ENCODE measurements at regions not wholly inside any gene's neighbourhood (a gene's known extent, or its start where the extent isn't known, plus 50 kb on each side); places are given as distances from the start of the nearest gene placed in this dataset.

- H3K27me3 ChIP-seq (replicated peaks in 1 of 4; ENCODE audit: control extremely low read depth in 1 of 4, control insufficient read depth in 3 of 4, insufficient read depth in 4 of 4, low read length in 3 of 4): no peaks in the 10 kb centered on the region
- no peak overlapping the region for H3K27ac ChIP-seq (ENCODE audit: low read length in 2 of 2)
- intact Hi-C loops (cut with micrococcal nuclease): no loop called here
- H3K9ac ChIP-seq (ENCODE audit: low read length): no peak overlapping the region
- ATAC-seq (ENCODE audit: low read depth) (no peak), DNase-seq (no peak)
- H3K36me3 ChIP-seq (replicated peaks in 1 of 2; ENCODE audit: control extremely low read depth in 1 of 2, control insufficient read depth in 1 of 2, extremely low read depth in 1 of 2, insufficient read depth in 2 of 2, low read length in 1 of 2): no peaks in the 10 kb centered on the region
- Mint-ChIP-seq H3K27me3 (peaks cover 9% of the 10 kb centered on the region), H3K27ac (no peak overlapping the region), H3K4me1 (peaks cover 12% of the 10 kb centered on the region), H3K9me3 (ENCODE audit: insufficient read depth) (no peaks in the 10 kb centered on the region), H3K4me3 (no peak overlapping the region)
- no peak overlapping the region for H2AFZ ChIP-seq (ENCODE audit: insufficient read depth, low read depth, low read length, poor library complexity, severe bottlenecking)
- peaks cover 0 to 23% (median 0%) of the 10 kb centered on the region in 3 donors for H3K9me3 ChIP-seq (ENCODE audit: control extremely low read depth in 1 of 3, control insufficient read depth in 2 of 3, insufficient read depth in 1 of 3, low read length in 2 of 3)
- TF ChIP-seq EZH2 (IDR thresholded peaks at IDR 0.05; ENCODE audit: borderline replicate concordance, insufficient read depth, low read depth, low read length, poor library complexity, severe bottlenecking): no peak
- TF ChIP-seq, protein P1, sequence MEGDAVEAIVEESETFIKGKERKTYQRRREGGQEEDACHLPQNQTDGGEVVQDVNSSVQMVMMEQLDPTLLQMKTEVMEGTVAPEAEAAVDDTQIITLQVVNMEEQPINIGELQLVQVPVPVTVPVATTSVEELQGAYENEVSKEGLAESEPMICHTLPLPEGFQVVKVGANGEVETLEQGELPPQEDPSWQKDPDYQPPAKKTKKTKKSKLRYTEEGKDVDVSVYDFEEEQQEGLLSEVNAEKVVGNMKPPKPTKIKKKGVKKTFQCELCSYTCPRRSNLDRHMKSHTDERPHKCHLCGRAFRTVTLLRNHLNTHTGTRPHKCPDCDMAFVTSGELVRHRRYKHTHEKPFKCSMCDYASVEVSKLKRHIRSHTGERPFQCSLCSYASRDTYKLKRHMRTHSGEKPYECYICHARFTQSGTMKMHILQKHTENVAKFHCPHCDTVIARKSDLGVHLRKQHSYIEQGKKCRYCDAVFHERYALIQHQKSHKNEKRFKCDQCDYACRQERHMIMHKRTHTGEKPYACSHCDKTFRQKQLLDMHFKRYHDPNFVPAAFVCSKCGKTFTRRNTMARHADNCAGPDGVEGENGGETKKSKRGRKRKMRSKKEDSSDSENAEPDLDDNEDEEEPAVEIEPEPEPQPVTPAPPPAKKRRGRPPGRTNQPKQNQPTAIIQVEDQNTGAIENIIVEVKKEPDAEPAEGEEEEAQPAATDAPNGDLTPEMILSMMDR (IDR thresholded peaks at IDR 0.05): no peak
- no peaks in the 10 kb centered on the region for H4K20me1 ChIP-seq (ENCODE audit: control insufficient read depth, insufficient read depth, low read length, poor library complexity, severe bottlenecking)
- no peak overlapping the region for H3K4me2 ChIP-seq (replicated peaks; ENCODE audit: low read depth, low read length, poor library complexity, severe bottlenecking)
- H3K4me3 ChIP-seq (ENCODE audit: control extremely low read depth in 1 of 5, extremely low read depth in 1 of 5, insufficient read depth in 1 of 5, low read depth in 2 of 5, low read length in 4 of 5): no peak overlapping the region
- H3K79me2 ChIP-seq (ENCODE audit: control insufficient read depth, insufficient read depth, low read length): no peaks in the 10 kb centered on the region
- ChIA-PET CTCF (no interaction called here), POLR2A (no interaction called here)
- 76% methylated on average over 10 of the region's 11 CpGs for WGBS (ENCODE audit: insufficient coverage)
- peaks cover 0 to 5% of the 10 kb centered on the region in 2 donors for H3K4me1 ChIP-seq (ENCODE audit: control insufficient read depth in 2 of 2, insufficient read depth in 2 of 2, low read length in 2 of 2)
These were observed 182.9 kb upstream of the SHH start for GRCh38 chr7:155995183-155995612.

DNA sequence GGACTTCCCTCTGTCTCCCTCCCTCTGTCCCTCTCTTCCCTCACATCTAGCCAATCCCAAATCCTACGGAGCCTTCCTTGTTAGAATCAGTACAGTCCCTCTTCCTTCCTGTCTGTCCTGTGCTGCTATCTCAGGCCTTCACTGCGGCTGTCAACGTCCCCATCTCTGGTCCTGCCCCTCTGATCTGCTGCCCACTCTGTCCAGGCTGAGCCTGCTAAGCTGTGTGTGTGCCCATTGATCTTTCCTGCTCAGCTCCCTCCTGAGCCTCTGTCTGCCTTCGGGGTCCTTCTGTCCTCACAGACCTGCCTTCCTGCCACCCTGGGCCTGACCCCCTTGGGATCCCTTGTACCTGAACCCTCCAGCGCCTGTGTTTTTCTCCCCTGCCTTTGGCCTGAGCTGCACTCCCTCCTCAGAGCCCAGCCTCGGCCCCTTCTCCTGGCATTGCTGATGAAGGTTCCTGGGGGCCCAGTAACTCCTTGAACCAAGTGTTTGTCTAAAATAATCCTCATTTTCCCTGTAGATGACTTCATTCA, 182.1 kb upstream of the SHH start:
- no peaks in the 10 kb centered on the region for H3K79me2 ChIP-seq (ENCODE audit: control insufficient read depth, insufficient read depth, low read length)
- H3K9me3 ChIP-seq (ENCODE audit: control extremely low read depth in 1 of 3, control insufficient read depth in 2 of 3, insufficient read depth in 1 of 3, low read length in 2 of 3): peaks cover 0 to 27% (median 0%) of the 10 kb centered on the region in 3 donors
- H3K27me3 ChIP-seq (replicated peaks in 1 of 4; ENCODE audit: control extremely low read depth in 1 of 4, control insufficient read depth in 3 of 4, insufficient read depth in 4 of 4, low read length in 3 of 4): no peaks in the 10 kb centered on the region
- WGBS (ENCODE audit: insufficient coverage): 79% methylated on average over 6 of the region's 6 CpGs
- Mint-ChIP-seq H3K4me1 (peaks cover 12% of the 10 kb centered on the region), H3K9me3 (ENCODE audit: insufficient read depth) (no peaks in the 10 kb centered on the region), H3K27ac (no peak overlapping the region), H3K4me3 (no peak overlapping the region), H3K27me3 (peaks cover 9% of the 10 kb centered on the region)
- H3K4me2 ChIP-seq (replicated peaks; ENCODE audit: low read depth, low read length, poor library complexity, severe bottlenecking): no peak overlapping the region
- no peak overlapping the region for H3K9ac ChIP-seq (ENCODE audit: low read length)
- no peaks in the 10 kb centered on the region for H3K36me3 ChIP-seq (replicated peaks in 1 of 2; ENCODE audit: control extremely low read depth in 1 of 2, control insufficient read depth in 1 of 2, extremely low read depth in 1 of 2, insufficient read depth in 2 of 2, low read length in 1 of 2)
- POLR2A ChIA-PET: no interaction called here
- H4K20me1 ChIP-seq (ENCODE audit: control insufficient read depth, insufficient read depth, low read length, poor library complexity, severe bottlenecking): no peaks in the 10 kb centered on the region
- H3K27ac ChIP-seq (ENCODE audit: low read length in 2 of 2): no peak overlapping the region
- no peak overlapping the region for H3K4me3 ChIP-seq (ENCODE audit: control extremely low read depth in 1 of 5, extremely low read depth in 1 of 5, insufficient read depth in 1 of 5, low read depth in 2 of 5, low read length in 4 of 5)
- H3K4me1 ChIP-seq (ENCODE audit: control insufficient read depth in 2 of 2, insufficient read depth in 2 of 2, low read length in 2 of 2): peaks cover 0 to 5% of the 10 kb centered on the region in 2 donors
- intact Hi-C loops (cut with micrococcal nuclease): no loop called here
- CTCF ChIA-PET: no interaction called here
- DNase-seq: no peak
- no peak for TF ChIP-seq EZH2 (IDR thresholded peaks at IDR 0.05; ENCODE audit: borderline replicate concordance, insufficient read depth, low read depth, low read length, poor library complexity, severe bottlenecking)
- TF ChIP-seq, protein P1 (IDR thresholded peaks at IDR 0.05): no peak
- no peak overlapping the region for H2AFZ ChIP-seq (ENCODE audit: insufficient read depth, low read depth, low read length, poor library complexity, severe bottlenecking)
- no peak for ATAC-seq (ENCODE audit: low read depth)

Data from B cell (primary cell).